GM18502 (cell line): ENCODE measurements at regions not wholly inside any gene's neighbourhood (a gene's known extent, or its start where the extent isn't known, plus 50 kb on each side); places are given as distances from the start of the nearest gene placed in this dataset.

Experiments
- ATAC-seq: cut with Tn5 transposase; IDR thresholded peaks from one replicate; pipeline ENCODE4 v1.9.1; 2021; ENCODE audit warnings: mild to moderate bottlenecking; ENCODE audit not compliant: unreplicated experiment, poor library complexity

- no peak for ATAC-seq
Measured at GRCh38 chr16:6558126-6558525, 774.5 kb upstream of the RBFOX1 start.

GRCh38 chr16:6557353-6558023 is 775.2 kb upstream of the RBFOX1 start:
- ATAC-seq, result no peak

- ATAC-seq, result no peak
Measured at GRCh38 chr16:6549415-6549814, 783.2 kb upstream of the RBFOX1 start.

GRCh38 chr16:6548507-6548906 is 784.1 kb upstream of the RBFOX1 start:
- no peak for ATAC-seq

GRCh38 chr16:6547131-6547530 is 785.5 kb upstream of the RBFOX1 start:
- no peak for ATAC-seq

GRCh38 chr16:6545329-6545728 is 787.3 kb upstream of the RBFOX1 start:
- ATAC-seq, result no peak

- no peak for ATAC-seq
Measured at GRCh38 chr16:6541267-6541666, 791.4 kb upstream of the RBFOX1 start.

GRCh38 chr16:6536411-6536810 is 796.2 kb upstream of the RBFOX1 start:
- no peak for ATAC-seq

- ATAC-seq, result no peak
Measured at GRCh38 chr16:6531067-6531466, 801.6 kb upstream of the RBFOX1 start.

- ATAC-seq, result no peak
Measured at GRCh38 chr16:6528217-6528616, 804.4 kb upstream of the RBFOX1 start.

GRCh38 chr16:6527646-6528045 is 805.0 kb upstream of the RBFOX1 start:
- no peak for ATAC-seq

- no peak for ATAC-seq
Measured at GRCh38 chr16:6524501-6524900, 808.1 kb upstream of the RBFOX1 start.

- no peak for ATAC-seq
Measured at GRCh38 chr16:6517020-6517720, 815.5 kb upstream of the RBFOX1 start.

- no peak for ATAC-seq
Measured at GRCh38 chr16:6512512-6512911, 820.1 kb upstream of the RBFOX1 start.

- ATAC-seq, result no peak
Measured at GRCh38 chr16:6510261-6510660, 822.4 kb upstream of the RBFOX1 start.

- no peak for ATAC-seq
Measured at GRCh38 chr16:6499413-6499812, 833.2 kb upstream of the RBFOX1 start.

- ATAC-seq, result no peak
Measured at GRCh38 chr16:6498858-6499257, 833.8 kb upstream of the RBFOX1 start.

GRCh38 chr16:6496996-6497395 is 835.6 kb upstream of the RBFOX1 start:
- no peak for ATAC-seq

GRCh38 chr16:6495486-6496210 is 837.0 kb upstream of the RBFOX1 start:
- no peak for ATAC-seq

GRCh38 chr16:6494716-6495115 is 837.9 kb upstream of the RBFOX1 start:
- ATAC-seq, result no peak

GRCh38 chr16:6493555-6493954 is 839.1 kb upstream of the RBFOX1 start:
- no peak for ATAC-seq
